HS-27A (cell line): ENCODE measurements at regions not wholly inside any gene's neighbourhood (a gene's known extent, or its start where the extent isn't known, plus 50 kb on each side); places are given as distances from the start of the nearest gene placed in this dataset.
"Not testable (repeated sequence)": the region's sequence is repeated elsewhere in the genome, so short reads cannot be mapped to it uniquely, and the experiment has no call there.

Experiments
- DNase-seq: peaks from one replicate; pipeline ENCODE4 v3.0.0-alpha.2; 2012; ENCODE audit warnings: low read depth, missing footprints

- no peak for DNase-seq
Measured at GRCh38 chr6:50467931-50468330, 245.4 kb upstream of the TFAP2D start.

GRCh38 chr6:50471041-50471440 is 242.3 kb upstream of the TFAP2D start:
- no peak for DNase-seq

- no peak for DNase-seq
Measured at GRCh38 chr6:50510361-50510760, 203.0 kb upstream of the TFAP2D start.

- DNase-seq, result no peak
Measured at GRCh38 chr6:50520326-50521266, 192.7 kb upstream of the TFAP2D start.

- no peak for DNase-seq
Measured at GRCh38 chr6:50524341-50524740, 189.0 kb upstream of the TFAP2D start.

- no peak for DNase-seq
Measured at GRCh38 chr6:50527985-50528384, 185.3 kb upstream of the TFAP2D start.

- no peak for DNase-seq
Measured at GRCh38 chr6:50539447-50539846, 173.9 kb upstream of the TFAP2D start.

GRCh38 chr6:50541941-50542340 is 171.4 kb upstream of the TFAP2D start:
- no peak for DNase-seq

- DNase-seq, result no peak
Measured at GRCh38 chr6:50543666-50544065, 169.7 kb upstream of the TFAP2D start.

- DNase-seq, result no peak
Measured at GRCh38 chr6:50549026-50549425, 164.3 kb upstream of the TFAP2D start.

GRCh38 chr6:50549475-50549874 is 163.9 kb upstream of the TFAP2D start:
- DNase-seq, result no peak

- DNase-seq, result no peak
Measured at GRCh38 chr6:50555982-50556381, 157.3 kb upstream of the TFAP2D start.

GRCh38 chr6:50565004-50565403 is 148.3 kb upstream of the TFAP2D start:
- DNase-seq, result no peak

GRCh38 chr6:50571230-50571629 is 142.1 kb upstream of the TFAP2D start:
- not testable (repeated sequence) for DNase-seq

- DNase-seq, result no peak
Measured at GRCh38 chr6:50585441-50586330, 127.6 kb upstream of the TFAP2D start.

GRCh38 chr6:50586331-50586675 is 127.0 kb upstream of the TFAP2D start:
- DNase-seq, result no peak

GRCh38 chr6:50589751-50590470 is 123.4 kb upstream of the TFAP2D start:
- no peak for DNase-seq

- DNase-seq, result no peak
Measured at GRCh38 chr6:50591135-50591534, 122.2 kb upstream of the TFAP2D start.

GRCh38 chr6:50600280-50600679 is 113.0 kb upstream of the TFAP2D start:
- DNase-seq, result no peak

- DNase-seq, result peak; percentile 9
Measured at GRCh38 chr6:50602292-50602691, 111.0 kb upstream of the TFAP2D start.

GRCh38 chr6:50608421-50608820 is 104.9 kb upstream of the TFAP2D start:
- DNase-seq, result no peak

GRCh38 chr6:50610562-50610961 is 102.8 kb upstream of the TFAP2D start:
- DNase-seq, result no peak
